ENCODE measurements at regions not wholly inside any gene's neighbourhood (a gene's known extent, or its start where the extent isn't known, plus 50 kb on each side); places are given as distances from the start of the nearest gene placed in this dataset.
"Not testable (repeated sequence)": the region's sequence is repeated elsewhere in the genome, so short reads cannot be mapped to it uniquely, and the experiment has no call there.

- DNase-seq (ENCODE audit: low spot score) = no peak
Measured at GRCh38 chr13:24618011-24618955, 61.9 kb upstream of the ATP12A start.

GRCh38 chr13:24619282-24619681 is 60.9 kb upstream of the ATP12A start:
- no peak for DNase-seq (ENCODE audit: low spot score)

DNA sequence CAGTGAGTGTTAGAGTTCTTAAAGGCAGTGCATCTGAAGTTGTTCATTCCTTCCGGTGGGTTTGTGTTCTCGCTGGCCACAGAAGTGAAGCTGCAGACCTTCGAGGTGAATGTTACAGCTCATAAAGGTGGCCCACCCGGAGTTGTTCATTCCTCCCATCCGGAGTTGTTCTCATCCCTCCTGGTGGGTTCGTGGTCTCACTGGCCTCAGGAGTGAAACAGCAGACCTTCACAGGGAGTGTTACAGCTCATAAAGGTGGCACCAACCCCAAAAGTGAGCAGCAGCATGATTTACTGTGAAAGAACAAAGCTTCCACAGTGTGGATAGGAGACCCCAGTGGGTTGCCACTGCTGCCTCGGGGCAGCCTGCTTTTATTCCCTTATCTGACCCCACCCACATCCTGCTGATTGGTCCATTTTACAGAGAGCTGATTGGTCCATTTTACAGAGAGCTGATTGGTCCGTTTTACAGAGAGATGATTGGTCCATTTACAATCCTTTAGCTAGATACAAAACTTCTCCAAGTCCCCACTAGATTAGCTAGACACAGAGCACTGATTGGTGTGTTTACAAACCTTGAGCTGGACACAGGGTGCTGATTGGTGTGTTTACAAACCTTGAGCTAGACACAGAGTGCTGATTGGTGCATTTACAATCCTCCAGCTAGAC is 57.6 kb upstream of the ATP12A start:
- not testable (repeated sequence) for DNase-seq (ENCODE audit: low spot score)

DNA sequence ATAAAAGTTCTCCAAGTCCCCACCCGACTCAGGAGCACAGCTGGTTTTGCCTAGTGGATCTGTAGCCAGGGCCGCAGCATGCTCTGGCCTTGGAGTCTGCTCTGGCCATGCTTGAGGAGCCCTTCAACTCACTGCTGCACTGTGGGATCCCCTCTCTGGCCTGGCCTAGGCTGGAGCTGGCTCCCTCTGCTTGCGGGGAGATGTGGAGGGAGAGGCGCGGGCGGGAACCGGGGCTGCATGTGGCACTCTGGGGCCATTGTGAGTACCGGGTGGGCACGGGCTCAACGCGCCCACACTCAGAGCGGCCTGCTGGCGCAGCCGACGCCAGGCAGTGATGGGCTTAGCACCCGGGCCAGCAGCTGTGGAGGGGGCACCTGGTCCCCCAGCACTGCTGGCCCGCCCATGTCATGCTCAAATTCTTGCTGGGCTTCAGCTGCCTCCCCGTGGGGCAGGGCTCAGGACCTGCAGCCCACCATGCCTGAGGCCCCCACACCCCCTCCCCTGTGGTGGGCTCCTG is 57.0 kb upstream of the ATP12A start:
- no peak for DNase-seq (ENCODE audit: low spot score)

DNA sequence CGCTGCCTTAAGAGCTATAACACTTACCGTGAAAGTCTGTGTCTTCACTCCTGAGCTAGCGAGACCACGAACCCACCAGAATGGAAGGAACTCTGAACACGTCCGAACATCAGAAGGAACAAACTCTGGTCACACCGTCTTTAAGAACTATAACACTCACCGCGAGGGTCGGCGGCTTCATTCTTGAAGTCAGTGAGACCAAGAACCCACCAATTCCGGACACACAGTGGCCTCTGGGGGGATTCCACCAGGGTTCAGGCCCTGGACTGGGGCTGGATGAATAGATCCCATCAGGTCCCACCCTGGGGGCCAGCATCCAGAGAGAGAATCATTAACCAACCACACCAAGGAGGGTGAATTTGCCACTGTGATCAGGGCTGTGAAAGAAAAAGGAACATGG is 55.8 kb upstream of the ATP12A start:
- no peak for DNase-seq (ENCODE audit: low spot score)

DNA sequence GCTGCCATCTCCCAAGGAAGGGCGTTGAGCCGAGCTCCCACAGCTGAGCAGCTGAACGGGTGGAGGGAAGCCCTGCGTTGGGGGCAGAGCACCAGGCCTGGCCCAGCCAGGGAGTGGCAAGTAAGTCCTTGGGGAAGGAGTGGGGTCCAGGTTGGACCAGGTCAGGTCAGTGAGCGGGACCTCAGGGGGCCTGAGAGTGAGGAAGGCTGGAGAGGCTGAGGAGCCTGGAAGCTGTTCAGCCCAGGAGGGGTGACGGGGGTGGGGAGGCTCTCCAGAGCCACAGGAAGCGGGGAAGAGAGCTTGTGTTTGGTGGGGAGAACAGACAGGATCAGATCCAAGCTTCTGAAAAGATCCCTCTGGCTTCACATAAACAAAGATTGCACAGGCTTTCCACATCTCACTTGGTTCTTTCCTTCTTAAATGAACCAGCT is 55.4 kb upstream of the ATP12A start:
- no peak for DNase-seq (ENCODE audit: low spot score)

DNA sequence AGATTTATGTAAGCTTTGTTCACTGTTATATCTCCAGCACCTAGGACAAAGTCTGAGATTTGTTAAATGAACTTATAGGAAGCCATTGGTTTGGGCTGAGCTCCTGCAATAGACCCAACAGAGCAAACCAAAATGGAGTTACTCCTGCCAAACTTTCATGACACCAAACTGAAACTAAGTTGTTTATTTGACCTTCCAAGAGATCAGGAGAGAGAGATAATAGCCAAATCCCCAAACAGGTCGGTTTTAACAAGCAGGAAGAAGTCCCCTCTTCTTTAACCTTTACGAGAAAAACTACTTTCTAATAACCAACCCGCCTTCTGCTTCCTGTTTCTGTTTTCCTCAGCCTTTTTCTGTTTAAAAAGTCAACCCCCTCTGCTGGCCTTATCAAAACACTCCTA is 54.9 kb upstream of the ATP12A start:
- DNase-seq (ENCODE audit: low spot score) = no peak

DNA sequence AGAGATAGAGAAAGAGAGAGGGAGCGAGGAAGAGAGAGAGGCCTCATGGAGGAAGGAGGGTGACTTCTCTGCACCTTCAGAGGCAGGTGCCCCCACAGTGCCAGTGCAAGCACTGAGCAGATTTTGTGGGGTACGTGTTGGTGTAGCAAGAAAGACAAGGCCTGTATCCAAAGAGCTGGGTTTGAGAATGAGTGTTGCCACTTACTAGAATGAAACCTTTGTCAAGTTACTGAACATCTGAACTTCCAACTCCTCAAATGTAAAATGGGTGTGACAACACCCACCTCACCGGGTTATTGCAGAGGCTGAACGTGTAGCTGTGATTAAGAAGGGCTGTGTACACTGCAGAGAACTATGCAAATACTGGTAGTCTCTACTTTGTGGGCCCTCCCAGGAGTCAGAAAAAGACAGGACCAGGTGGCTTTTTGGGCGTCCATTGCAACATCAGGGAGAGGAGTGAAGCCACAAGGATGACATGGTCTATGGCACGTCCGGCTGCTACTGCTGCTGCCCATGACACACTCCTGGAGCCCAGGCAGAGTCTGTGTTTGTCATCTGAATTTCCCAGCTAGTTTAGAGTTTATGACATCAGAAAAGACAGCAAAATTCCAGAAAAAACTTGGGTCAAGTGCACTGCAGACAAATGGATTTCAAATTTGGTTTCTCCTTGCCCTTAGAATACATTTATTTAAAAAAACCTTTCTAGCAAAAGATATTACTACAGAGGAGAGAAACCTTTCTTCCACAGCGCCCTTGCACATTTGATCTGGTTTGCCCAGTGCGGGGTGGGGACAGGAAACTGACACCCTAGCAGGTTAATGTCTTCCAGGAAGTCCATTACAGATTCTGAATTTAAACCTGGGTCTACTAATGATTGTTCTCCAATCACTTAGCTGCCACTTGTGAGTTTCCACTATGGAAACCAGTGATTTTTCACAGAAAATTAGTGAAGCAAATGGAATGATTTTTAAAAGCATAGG is 54.0 kb upstream of the ATP12A start:
- no peak for DNase-seq (ENCODE audit: low spot score)

DNA sequence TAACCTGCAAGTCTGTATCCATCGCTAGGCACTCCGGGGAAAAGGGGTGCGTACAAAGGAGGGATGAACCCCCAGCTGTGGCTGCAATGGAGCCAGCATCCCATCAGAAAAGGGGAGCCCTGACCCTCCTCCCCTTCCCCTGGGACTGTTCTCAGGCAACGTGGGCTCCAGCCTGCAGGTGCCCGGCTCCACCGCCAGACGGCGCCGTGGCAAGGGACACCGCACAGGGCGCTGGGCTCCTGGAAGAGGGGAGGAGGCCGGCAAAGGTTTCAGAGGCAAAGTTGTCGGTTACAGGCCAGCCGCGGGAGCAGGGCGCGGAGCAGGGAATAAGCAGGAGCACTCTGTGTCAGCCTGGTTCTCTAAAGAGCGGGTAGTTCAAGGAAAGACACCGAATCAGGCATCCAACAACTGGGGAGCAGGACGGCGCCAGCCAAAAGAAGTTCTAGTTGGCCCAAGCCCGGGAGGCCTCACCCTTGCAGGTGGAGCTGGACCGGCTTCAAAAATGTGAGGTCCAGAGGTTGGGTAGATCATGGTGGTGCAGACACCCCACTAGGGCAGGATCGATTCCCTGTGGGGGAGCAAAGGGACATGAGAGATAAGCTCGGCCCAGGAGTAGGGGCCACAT is 53.0 kb upstream of the ATP12A start:
- no peak for DNase-seq (ENCODE audit: low spot score)

GRCh38 chr13:24627946-24628345 is 52.3 kb upstream of the ATP12A start:
- DNase-seq (ENCODE audit: low spot score) = no peak

DNA sequence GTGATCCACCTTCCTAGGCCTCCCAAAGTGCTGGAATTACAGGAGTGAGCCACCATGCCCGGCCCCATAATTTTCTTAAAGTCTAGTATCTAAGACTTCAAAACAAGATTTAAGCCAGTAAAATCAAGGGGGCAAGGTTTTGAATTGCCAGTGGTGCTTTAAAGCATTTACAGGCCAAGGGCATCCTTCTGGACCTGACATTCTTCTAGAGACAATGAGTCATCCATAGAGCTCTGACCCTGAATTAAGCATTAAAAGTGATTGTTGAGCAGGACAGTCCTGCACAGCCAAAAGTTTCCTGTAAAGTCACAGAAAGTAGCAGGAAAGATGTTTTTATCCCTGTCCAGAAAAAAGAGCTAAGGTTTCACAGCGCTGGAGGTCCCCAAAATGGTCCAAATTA is 50.9 kb upstream of the ATP12A start:
- DNase-seq (ENCODE audit: low spot score) = no peak

- no peak for DNase-seq (ENCODE audit: low spot score)
Measured at GRCh38 chr13:24630121-24630520, 50.1 kb upstream of the ATP12A start.

Measured in COLO829 (cell line).